ENCODE measurements at regions not wholly inside any gene's neighbourhood (a gene's known extent, or its start where the extent isn't known, plus 50 kb on each side); places are given as distances from the start of the nearest gene placed in this dataset.

DNA sequence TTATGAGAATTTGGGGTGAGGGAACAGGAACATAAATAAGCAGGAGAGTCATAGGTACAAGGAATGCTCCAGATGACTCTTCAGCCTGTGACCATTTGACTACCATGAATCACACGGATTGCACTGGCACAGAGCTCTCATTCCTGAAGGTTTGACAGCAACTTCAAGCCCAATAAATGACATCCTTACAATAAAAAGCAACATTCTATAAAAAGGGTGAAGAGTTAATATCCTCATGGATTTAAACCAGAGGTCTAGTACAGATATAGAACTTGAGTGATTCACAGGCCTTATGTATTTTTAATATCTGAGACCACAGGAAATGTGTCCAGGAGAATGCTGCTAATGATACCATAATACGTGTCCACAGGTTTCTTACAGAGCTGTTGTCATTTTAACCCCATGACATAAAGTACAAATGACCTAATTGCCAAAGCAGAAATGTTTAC lies 158.1 kb downstream of the IRS2 start:
- no peaks in the 10 kb centered on the region for H3K36me3 ChIP-seq
- H3K27ac ChIP-seq = no peak overlapping the region
- DNase-seq = no peak
- H3K9me3 ChIP-seq (ENCODE audit: severe bottlenecking) = no peaks in the 10 kb centered on the region
- TF ChIP-seq, protein P1, sequence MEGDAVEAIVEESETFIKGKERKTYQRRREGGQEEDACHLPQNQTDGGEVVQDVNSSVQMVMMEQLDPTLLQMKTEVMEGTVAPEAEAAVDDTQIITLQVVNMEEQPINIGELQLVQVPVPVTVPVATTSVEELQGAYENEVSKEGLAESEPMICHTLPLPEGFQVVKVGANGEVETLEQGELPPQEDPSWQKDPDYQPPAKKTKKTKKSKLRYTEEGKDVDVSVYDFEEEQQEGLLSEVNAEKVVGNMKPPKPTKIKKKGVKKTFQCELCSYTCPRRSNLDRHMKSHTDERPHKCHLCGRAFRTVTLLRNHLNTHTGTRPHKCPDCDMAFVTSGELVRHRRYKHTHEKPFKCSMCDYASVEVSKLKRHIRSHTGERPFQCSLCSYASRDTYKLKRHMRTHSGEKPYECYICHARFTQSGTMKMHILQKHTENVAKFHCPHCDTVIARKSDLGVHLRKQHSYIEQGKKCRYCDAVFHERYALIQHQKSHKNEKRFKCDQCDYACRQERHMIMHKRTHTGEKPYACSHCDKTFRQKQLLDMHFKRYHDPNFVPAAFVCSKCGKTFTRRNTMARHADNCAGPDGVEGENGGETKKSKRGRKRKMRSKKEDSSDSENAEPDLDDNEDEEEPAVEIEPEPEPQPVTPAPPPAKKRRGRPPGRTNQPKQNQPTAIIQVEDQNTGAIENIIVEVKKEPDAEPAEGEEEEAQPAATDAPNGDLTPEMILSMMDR (IDR thresholded peaks at IDR 0.05; ENCODE audit: low read depth, low read length) = no peak
- no peaks in the 10 kb centered on the region for H3K27me3 ChIP-seq (ENCODE audit: insufficient read depth, low read depth, severe bottlenecking)
- no peak overlapping the region for H3K4me3 ChIP-seq (ENCODE audit: low read depth, low read length)

DNA sequence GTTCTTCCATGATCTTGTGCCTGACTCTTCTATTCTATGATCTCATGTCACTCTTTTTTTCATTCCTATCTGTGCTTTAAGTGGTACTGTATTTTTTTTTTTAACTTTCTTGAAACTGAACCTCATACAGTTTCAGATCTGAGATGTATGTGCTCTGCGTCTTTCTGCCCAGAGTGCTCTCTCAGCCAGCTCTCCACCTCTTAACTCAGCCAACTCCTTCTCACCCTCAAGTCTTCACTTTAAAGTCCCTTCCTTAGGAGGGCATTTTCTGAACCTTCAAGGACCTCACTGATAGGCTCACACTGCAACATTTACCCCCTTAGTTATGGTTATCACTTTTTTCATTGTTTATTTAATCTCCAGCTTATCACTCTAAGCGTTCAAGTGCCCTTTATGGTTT lies 158.7 kb downstream of the IRS2 start:
- Histone ChIP-seq H3K27ac (no peak overlapping the region), H3K4me3 (ENCODE audit: low read depth, low read length) (no peak overlapping the region), H3K27me3 (ENCODE audit: insufficient read depth, low read depth, severe bottlenecking) (no peaks in the 10 kb centered on the region), H3K36me3 (no peaks in the 10 kb centered on the region), H3K9me3 (ENCODE audit: severe bottlenecking) (no peaks in the 10 kb centered on the region)
- DNase-seq = no peak
- TF ChIP-seq, protein P1 (IDR thresholded peaks at IDR 0.05; ENCODE audit: low read depth, low read length) = no peak

GRCh38 chr13:109626386-109627171 lies 159.8 kb downstream of the IRS2 start:
- Histone ChIP-seq H3K9me3 (ENCODE audit: severe bottlenecking) (no peaks in the 10 kb centered on the region), H3K4me3 (ENCODE audit: low read depth, low read length) (no peak overlapping the region), H3K27ac (no peak overlapping the region), H3K27me3 (ENCODE audit: insufficient read depth, low read depth, severe bottlenecking) (no peaks in the 10 kb centered on the region), H3K36me3 (no peaks in the 10 kb centered on the region)
- no peak for DNase-seq
- TF ChIP-seq, protein P1 (IDR thresholded peaks at IDR 0.05; ENCODE audit: low read depth, low read length) = no peak

DNA sequence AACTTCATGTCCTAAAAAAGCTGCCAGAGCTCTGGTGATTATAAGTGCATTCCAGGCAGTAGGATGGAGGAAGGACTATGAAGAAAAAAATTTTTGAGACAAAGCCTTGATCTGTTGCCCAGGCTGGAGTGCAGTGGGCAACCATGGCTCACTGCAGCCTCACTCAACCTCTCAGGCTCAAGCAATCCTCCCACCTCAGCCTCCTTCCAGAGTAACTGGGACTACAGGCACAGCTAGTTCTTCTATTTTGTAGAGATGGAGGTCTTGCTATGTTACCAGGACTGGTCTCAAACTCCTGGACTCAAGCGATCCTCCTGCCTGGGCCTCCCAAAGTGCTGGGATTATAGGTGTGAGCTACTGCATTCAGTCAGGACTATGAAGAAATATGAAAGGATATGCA lies 161.2 kb downstream of the IRS2 start:
- no peak overlapping the region for H3K4me3 ChIP-seq (ENCODE audit: low read depth, low read length)
- no peaks in the 10 kb centered on the region for H3K36me3 ChIP-seq
- no peak for DNase-seq
- H3K27me3 ChIP-seq (ENCODE audit: insufficient read depth, low read depth, severe bottlenecking) = no peaks in the 10 kb centered on the region
- no peak overlapping the region for H3K27ac ChIP-seq
- TF ChIP-seq, protein P1 (IDR thresholded peaks at IDR 0.05; ENCODE audit: low read depth, low read length) = no peak
- no peaks in the 10 kb centered on the region for H3K9me3 ChIP-seq (ENCODE audit: severe bottlenecking)

DNA sequence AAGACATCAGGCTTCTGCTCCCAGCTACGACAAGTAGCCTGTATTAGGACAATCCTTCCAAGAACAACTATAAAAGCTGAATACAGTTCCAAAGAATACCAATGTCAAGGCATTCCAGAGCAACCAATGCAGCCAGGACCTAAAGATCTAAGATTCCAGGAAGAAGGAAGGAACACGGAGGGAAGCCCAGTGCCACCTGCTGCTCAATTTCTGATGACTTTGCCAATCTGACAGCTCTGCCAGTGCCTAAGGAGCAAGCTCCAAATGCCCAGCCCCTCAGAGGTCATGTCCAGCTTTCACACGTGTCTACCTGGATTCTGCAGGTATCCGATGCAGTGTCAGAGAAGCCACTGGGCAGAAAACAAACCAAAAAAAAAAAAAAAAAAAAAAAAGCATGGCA lies 164.4 kb downstream of the IRS2 start:
- TF ChIP-seq, protein P1 (IDR thresholded peaks at IDR 0.05; ENCODE audit: low read depth, low read length) = no peak
- Histone ChIP-seq H3K27me3 (ENCODE audit: insufficient read depth, low read depth, severe bottlenecking) (no peaks in the 10 kb centered on the region), H3K36me3 (no peaks in the 10 kb centered on the region), H3K27ac (no peak overlapping the region), H3K4me3 (ENCODE audit: low read depth, low read length) (no peak overlapping the region), H3K9me3 (ENCODE audit: severe bottlenecking) (no peaks in the 10 kb centered on the region)
- DNase-seq = no peak
